ENCODE measurements at regions not wholly inside any gene's neighbourhood (a gene's known extent, or its start where the extent isn't known, plus 50 kb on each side); places are given as distances from the start of the nearest gene placed in this dataset.

- DNase-seq (no peak), ATAC-seq (no peak)
- Histone ChIP-seq H3K27ac (no peak overlapping the region), H3K4me3 (no peak overlapping the region), H3K9me3 (no peaks in the 10 kb centered on the region), H3K4me1 (no peaks in the 10 kb centered on the region), H3K36me3 (no peaks in the 10 kb centered on the region), H3K27me3 (no peaks in the 10 kb centered on the region)
- TF ChIP-seq CTCF (IDR thresholded peaks at IDR 0.05) = no peak
- intact Hi-C loops (cut with DNase I) = no loop called here
Measured at GRCh38 chr5:68771221-68771620, 322.6 kb upstream of the SLC30A5 start.

GRCh38 chr5:68771732-68772131 lies 322.1 kb upstream of the SLC30A5 start:
- Histone ChIP-seq H3K4me3 (no peak overlapping the region), H3K27me3 (no peaks in the 10 kb centered on the region), H3K27ac (no peak overlapping the region), H3K4me1 (no peaks in the 10 kb centered on the region), H3K9me3 (no peaks in the 10 kb centered on the region), H3K36me3 (no peaks in the 10 kb centered on the region)
- DNase-seq (no peak), ATAC-seq (no peak)
- TF ChIP-seq CTCF (IDR thresholded peaks at IDR 0.05) = no peak
- intact Hi-C loops (cut with DNase I) = no loop called here

- Histone ChIP-seq H3K27me3 (no peaks in the 10 kb centered on the region), H3K9me3 (no peaks in the 10 kb centered on the region), H3K4me1 (no peaks in the 10 kb centered on the region), H3K36me3 (no peaks in the 10 kb centered on the region), H3K4me3 (no peak overlapping the region), H3K27ac (no peak overlapping the region)
- intact Hi-C loops (cut with DNase I) = no loop called here
- TF ChIP-seq CTCF (IDR thresholded peaks at IDR 0.05) = no peak
- DNase-seq (no peak), ATAC-seq (no peak)
Measured at GRCh38 chr5:68776381-68776780, 317.4 kb upstream of the SLC30A5 start.

- no peaks in the 10 kb centered on the region for H3K27me3 ChIP-seq
- H3K36me3 ChIP-seq = no peaks in the 10 kb centered on the region
- H3K27ac ChIP-seq = no peak overlapping the region
- no peak for TF ChIP-seq CTCF (IDR thresholded peaks at IDR 0.05)
- no peaks in the 10 kb centered on the region for H3K4me1 ChIP-seq
- no peak for DNase-seq
- ATAC-seq = no peak
- no peak overlapping the region for H3K4me3 ChIP-seq
- intact Hi-C loops (cut with DNase I) = no loop called here
- no peaks in the 10 kb centered on the region for H3K9me3 ChIP-seq
Measured at GRCh38 chr5:68777135-68777534, 316.7 kb upstream of the SLC30A5 start.

- H3K36me3 ChIP-seq = no peaks in the 10 kb centered on the region
- no peak for TF ChIP-seq CTCF (IDR thresholded peaks at IDR 0.05)
- no peak for ATAC-seq
- intact Hi-C loops (cut with DNase I) = no loop called here
- DNase-seq = no peak
- H3K4me1 ChIP-seq = no peaks in the 10 kb centered on the region
- H3K27ac ChIP-seq = no peak overlapping the region
- no peaks in the 10 kb centered on the region for H3K27me3 ChIP-seq
- H3K9me3 ChIP-seq = no peaks in the 10 kb centered on the region
- no peak overlapping the region for H3K4me3 ChIP-seq
Measured at GRCh38 chr5:68778484-68778883, 315.3 kb upstream of the SLC30A5 start.
